ENCODE measurements at regions not wholly inside any gene's neighbourhood (a gene's known extent, or its start where the extent isn't known, plus 50 kb on each side); places are given as distances from the start of the nearest gene placed in this dataset.

DNA sequence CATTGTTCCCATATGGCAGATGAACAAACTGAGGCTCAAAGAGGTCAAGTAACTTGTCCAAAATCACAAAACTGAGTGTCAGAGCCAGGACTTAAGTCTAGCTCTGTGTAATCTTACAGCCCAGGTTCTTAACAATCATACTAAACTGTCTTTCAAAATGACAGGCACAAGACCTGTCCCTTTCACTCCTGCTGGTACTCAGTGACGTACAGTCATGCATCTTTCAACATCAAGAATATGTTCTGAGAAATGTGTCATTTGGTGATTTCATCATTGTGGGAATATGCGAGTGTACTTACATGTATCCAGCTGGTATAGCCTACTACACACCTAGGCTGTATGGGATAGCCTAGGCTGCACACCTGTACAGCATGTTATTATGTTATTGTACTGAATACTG is 646.8 kb upstream of the WWC1 start:
- no peak for DNase-seq (ENCODE audit: low read depth)

DNA sequence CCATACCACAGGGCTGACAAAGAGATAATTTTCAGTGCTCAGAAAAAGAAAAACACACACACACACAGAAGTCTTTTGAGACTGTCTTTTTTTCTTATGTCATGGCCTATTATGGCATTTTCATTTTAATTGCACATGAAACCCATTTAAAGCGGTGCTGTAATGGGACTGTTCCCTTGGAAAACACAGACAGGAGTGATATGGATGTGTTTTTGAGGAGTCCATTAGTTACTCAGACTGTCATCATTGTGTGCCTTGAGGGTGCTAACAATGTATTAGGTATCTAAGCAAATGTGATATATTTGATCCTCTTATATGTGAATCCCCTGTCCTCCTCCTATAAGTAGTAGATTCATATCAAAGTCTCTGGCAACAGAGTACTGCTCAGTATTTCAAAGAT is 642.0 kb upstream of the WWC1 start:
- no peak for DNase-seq (ENCODE audit: low read depth)

DNA sequence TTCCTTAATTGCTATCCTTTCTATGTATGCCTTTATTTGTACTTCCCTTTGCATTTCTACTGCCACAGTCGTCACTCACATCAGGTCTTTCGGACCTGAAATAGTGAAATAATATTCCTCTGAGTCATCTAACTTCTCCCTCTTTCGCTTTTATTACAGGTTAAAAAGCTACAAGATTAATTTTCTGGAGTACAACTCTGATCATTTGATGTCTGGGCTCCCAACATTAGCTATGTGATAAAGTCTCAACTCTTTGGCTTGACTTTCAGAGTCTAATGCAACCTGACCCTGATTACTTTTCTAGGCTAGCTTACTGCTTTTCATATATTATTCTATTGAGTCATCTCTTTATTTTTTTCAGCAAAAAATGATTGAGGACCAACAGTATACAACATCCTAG is 638.8 kb upstream of the WWC1 start:
- DNase-seq (ENCODE audit: low read depth), result no peak

DNA sequence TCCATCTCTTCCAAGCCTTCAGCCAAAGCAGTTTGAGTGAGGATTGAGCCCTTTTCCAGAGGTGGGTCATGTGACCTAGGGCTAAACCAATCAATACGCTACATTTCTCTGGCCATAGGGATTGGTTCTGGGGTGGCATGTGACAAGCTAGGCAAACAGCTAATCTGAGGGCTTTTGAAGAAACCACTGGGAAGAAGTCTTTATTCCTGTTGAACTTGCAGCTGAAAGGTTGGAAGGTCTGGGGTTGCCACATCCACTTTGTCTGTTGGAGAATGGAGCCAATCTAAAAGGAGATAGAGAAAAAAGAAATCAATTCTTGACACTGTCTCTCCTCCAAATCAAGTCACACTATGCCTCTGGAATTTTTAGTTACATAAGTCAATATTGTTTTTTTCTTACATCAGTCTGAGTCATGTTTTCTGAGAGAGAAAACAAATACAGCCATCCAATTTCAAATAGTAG is 637.8 kb upstream of the WWC1 start:
- DNase-seq (ENCODE audit: low read depth), result no peak

DNA sequence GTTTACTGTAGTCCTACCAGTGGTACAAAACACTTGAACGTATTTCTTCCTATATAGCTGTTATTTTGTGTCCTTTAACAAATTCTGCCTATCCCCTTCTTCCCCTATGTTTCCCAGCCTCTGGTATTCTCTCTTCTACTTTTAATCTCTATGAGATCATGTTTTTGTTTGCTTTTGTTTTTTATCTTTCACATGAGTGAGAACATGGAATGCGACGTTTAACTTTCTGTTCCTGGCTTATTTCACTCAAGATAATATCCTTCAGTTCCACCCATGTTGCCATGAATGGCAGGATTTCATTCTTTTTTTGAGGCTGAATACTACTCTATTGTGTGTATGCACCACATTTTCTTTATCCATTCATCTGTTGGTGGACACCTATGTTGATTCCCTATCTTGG is 634.4 kb upstream of the WWC1 start:
- DNase-seq (ENCODE audit: low read depth), result no peak

DNA sequence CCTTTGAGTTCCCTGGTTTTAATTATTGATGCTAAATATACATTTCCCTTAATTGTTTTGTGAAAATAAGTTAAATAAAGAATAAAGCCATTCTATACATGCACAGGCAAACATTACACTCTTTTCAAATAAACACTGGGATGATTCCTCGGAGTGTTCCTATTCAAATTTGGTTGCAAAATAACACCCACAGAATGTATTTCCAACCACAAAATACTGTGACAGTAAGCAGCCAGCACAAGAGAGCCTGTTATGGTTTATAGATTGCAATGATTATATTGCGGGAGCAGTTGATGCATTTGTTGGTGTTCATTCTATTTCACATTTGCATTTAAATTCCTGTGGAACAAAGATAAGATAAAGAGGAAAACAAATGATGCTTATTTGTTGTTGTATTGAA is 632.6 kb upstream of the WWC1 start:
- DNase-seq (ENCODE audit: low read depth), result no peak

DNA sequence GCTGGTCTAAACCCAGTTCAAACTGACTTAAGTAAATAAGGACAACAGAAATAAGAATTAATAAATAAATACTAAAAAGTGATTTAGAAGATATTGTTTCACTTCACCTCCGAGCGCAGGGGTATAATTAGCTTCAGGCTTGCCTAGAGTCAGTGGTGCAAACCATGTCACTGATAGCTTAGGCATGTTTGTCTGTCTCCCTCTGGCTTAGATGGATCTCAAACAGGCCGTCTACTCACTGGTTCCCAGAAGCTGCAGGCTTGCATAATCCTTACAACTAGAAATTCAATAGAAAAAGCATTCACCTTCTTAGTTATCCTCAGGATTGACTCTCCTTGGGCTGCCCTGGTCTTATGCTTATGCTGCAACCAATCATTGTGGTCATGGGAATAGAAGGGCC is 629.8 kb upstream of the WWC1 start:
- DNase-seq (ENCODE audit: low read depth), result no peak

DNA sequence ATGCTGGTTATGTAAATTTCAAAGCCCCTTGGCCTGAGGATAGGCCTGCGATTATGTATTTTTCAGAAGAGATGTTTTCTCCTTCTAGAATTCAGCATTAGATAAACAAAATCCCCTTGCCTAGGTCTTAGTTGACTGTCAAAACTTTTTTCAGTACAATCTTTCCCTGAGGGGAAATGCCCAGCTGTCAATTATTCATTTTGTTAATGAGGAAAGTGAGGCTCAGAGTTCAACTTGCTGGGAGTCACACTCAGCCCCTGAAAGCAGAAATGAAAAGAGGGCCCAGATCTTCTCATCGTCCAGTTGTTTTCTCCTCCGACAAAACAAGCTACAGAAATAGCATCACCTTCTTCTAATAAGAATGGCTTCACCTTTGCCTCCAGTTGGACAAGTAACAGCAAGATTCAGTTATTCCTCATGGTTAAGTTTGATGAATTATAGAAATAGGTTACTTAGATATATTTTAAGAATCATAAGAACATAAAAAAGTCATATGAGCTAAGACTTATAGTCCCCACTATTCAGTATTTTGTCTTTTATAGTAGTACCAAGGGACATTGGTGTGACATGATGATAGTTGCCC is 627.1 kb upstream of the WWC1 start:
- no peak for DNase-seq (ENCODE audit: low read depth)

DNA sequence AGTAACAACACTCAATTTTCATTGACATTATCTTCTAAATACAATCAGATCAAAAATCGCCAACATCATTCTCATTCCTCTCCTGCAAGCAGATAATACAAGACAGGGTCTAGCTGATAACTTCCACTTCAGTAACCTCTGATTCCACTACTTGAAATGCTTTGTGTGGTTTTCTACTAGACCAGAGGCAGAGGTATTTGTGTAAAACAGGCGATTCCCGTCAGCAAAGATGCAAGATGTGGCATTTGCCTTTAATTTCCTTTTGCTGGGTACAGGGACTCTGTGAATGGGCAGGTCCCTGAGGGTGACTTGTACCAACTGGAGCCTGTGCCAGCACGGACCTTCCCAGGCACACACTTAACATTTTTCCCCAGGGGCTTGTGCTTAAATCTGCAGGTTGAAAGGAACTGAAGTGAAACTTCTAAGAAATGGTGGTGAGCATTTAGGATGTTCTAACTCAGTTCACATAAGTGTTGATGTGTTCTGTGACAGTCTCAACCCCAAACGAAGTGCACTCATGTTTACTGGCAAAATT is 625.5 kb upstream of the WWC1 start:
- no peak for DNase-seq (ENCODE audit: low read depth)

DNA sequence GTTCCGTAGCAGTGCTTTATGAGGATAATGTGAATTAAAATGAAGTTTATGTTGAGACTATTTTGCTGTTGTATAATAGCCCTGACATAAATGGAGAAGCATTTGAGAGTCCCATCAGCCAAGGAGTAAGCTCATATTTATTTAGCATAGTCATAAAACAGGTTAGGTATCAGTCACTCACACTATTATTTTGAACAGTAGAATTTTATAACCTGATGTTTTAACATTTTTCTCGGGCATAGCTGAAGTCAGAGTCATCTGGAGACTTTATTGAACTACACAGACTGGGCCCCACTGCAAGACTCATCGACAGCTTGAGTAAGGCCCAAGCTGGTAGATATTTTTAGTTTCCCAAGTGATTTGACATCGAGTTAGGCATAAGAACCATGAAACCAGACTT is 620.3 kb upstream of the WWC1 start:
- no peak for DNase-seq (ENCODE audit: low read depth)

DNA sequence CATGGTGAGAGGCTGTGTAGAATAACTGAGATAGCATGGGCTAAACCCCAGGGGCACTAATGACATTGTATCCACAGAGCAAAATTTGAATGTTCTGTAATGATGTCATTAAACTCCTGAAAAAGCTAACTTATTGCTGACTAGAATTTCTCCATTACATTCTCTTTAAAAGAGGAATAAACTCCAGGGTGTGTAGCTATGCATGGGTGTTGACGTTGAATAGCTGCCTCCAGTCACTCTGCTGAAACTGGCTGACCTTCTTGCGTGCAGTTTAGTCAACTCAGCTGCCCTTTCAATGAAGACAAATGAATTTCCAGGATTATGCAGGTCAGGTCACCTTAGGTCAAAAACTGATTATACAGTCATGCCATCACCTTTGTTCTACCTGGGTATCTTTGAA is 617.5 kb upstream of the WWC1 start:
- DNase-seq (ENCODE audit: low read depth), result no peak

DNA sequence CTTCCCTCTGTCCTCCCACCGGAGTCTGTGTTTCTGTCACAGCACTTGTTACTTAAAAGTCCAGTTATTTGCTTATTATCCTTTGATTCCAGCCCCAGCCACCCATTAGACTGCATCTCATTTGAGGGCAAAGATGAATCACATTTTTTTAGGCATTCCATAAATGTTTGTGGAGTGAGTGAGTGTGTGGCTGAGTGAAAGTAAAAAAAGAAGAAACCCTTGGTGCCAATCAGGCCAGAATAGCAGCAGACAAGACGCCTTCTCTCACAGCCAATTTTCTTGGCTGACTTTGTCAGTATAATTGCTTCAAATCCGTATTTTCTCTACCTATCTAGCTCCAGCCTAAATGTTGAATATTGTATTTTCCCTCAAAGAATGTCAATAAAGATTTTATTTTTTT is 613.0 kb upstream of the WWC1 start:
- DNase-seq (ENCODE audit: low read depth), result no peak

DNA sequence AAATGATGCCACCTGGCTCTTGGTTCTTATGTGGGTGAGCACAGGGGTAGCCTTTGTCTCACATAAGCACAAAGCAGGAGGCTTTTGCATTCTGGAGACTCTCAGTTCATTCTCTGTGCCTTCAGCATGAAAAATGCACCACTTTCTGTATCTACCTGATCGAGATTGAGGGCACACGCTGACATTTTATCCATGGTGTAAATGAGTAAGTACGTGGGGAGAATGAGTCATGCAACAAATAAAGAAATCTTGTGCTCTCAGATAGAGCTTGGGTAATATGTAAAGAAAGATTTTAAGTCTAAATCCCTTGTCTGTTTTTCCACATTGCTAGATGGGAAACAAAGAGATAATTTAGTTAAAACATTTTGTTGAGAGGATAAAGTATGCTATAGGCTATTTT is 607.2 kb upstream of the WWC1 start:
- DNase-seq (ENCODE audit: low read depth), result no peak

DNA sequence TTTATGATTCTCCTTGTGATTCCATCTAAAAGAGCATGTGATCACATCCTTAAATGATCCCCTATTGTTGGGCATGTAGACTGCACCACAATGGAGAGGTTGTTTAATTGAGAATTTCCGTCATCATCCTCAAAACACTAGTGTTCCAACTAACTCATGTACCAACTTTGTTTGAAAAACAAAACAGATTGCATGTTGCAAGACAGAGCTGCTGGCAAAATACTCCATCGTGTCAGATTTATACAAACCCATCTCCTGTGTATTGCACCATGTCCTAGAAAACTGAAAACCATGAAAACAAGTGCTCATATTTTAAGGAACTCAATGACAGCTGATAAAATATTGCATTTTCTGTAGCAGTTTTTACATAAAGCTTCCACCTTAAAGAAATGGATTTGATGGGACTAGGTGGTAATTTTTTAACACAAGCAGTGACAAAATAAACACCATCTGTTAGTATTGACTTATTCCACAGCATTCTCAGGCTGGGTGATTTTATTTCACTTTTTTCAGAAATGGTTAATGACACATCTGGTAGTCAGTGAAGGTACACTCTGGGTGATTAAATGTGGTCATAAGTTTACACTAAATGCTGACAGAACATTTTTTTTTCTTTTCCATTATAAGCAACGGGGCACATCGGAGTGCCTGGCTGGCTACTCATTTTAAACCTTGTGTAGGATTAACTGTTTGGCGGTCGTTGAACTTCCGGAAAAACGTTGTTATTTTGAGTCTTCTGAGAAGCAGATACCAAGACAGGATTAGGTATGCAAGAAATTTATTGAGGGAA is 602.9 kb upstream of the WWC1 start:
- DNase-seq (ENCODE audit: low read depth), result no peak

DNA sequence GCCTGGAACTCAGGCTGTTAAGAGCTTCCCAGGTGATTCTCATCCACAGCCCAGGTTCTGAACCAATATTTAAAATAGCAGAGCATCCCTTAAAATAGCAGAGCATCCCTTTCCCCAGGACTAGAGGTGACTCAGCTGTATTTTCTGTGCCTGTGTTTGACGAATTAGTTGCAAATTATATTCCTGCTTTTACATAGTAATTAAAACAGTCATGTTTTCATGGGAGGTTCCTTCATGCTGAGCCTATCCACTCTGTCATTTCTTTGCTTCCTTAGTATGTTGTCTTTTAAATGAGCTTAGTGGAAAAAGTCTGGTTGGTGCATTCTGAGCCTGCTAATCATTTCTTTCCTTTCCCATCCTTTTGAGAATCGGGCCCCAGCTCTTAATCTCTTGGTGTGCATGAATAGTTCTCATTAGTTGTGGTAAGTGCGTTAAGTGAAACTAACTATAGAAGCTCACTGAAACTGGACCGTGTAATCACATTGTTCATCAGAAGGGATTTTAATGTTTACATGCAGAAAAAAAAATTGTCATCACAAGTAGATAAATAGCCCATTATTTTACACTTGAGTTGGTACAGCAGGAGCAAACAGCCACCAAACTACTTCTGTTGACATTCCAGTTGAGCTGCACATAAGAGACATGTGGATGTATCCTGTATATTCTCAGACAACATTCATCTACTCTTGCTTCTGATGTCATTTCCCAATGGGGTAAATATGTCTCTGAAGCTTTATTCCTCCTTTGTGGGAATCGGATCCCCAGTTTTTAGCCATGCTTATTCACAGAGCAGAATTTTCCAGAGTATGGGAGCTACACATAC is 596.9 kb upstream of the WWC1 start:
- no peak for DNase-seq (ENCODE audit: low read depth)

DNA sequence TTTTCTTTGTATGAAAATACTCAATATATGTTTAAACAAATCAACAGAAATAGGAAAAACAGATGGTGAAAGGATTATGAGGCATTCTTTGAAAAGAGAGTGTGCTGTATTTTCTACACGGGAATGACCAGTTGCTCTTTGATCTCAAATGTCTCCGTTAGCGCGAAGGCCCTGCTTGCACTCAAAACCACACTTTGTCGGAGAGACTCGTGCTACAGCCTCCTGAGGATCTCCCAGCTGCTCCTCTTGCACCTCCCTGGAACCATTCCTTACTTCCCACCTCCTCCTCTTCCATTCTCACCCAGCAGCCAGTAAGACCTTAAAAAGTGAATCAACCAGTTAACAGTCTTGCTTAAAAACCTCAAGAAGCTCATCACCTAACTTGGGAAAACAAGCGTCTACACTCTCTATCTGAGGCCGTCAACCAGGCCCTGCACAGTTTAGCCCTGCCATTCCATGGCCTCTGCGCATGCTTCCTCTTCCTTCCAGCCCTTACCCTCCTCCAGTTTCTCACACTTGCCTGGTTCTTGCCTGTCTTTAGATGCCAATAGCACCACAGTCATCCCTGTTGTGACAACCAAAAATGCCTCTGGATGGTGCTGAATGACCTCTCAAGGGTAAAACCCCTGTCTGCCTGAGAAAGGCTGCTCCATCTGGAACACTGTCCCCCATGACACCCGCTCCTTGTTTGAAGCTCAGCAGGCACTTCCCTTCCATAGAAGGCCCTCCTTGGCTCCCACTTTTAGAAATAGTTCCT is 594.7 kb upstream of the WWC1 start:
- no peak for DNase-seq (ENCODE audit: low read depth)

DNA sequence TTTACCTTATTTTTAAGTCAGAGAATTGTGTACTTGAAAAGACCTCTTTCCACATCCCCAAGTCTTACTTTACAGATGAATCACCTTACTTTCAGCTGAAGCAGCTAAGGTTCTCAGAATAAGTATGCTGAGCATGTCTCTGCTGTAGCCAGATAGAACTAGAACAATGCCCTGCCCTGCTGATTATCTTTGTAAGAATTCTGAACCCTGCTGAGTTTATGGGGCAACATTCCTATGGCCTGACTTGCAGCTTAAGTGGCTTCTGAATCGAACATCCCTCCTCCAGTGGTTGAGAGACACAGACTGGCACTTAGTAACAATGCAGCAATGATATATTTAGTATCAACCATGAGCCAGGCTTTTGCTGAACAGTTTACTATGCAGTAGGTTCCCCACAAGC is 592.0 kb upstream of the WWC1 start:
- no peak for DNase-seq (ENCODE audit: low read depth)

DNA sequence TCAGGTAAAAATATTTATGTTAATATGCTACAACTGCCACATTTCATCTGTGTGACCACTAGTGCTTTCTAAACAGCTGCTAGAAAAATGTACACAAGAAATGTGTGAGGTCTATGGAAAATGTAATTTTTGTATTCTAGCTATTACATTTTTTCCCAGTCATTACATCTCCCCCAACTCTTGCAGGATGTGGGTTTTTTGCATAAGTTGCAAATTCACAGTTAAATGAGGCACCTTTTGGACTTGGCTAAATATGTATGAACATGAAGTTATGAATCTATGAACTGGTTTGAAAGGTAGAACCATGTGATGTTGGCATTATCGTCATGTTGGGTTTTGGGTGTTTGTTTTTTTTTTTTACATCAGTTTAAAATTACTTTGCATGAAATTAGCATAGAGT is 590.4 kb upstream of the WWC1 start:
- DNase-seq (ENCODE audit: low read depth), result no peak

DNA sequence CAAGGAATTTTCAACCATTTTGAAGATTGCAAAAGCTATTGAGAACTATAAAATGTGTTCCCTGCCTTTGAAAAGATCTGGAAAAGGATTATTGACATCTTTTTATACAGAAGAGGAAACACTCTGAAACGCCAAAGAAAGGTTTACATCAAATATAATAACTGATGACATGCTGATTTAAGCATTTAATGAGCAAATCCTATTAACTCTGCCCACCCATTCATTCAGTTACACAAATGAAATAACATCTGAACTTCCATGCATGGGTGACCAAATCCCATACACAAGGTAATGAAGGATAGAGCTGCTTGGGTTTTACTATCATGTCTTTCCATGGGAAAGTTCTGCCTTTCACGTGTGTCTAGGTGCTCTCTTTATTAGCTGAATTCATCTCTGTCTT is 589.4 kb upstream of the WWC1 start:
- DNase-seq (ENCODE audit: low read depth), result no peak

DNA sequence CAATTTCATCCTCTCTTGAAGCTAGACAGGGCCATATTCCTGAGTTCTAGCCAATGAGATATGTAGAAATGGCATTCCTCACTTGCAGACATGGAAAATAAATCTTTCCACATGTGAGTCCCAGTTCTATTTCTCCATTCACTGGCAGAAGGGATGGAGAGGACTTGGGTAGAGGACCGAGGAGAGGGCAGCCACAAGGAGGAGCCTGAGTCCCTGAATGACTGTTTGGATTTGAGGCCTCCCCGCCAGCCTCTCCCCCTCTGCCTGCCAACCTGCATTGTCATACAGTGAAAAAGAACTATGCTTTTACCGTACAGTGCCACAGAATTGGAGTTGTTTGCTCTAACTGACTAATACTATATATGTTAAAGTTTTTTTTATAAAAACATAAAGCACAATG is 583.0 kb upstream of the WWC1 start:
- no peak for DNase-seq (ENCODE audit: low read depth)

DNA sequence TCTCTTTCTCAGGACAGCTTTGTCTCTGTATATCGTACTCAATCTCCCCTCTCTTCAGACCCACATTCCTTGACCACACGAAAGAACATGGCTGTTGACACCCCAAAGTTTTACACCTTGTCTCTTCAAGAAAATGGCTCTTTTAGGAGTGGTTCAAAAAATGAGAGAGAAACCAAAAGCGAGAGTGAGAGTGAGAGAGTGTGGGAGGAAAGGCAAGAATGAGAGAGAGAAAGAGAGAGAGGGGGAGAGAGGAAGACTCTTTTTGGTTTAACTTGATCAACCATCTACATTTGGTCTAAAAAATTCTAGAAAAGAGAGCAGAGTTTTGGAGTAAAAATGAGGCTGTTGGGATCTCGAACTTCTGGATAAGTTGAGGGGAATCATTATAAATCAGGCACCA is 581.8 kb upstream of the WWC1 start:
- no peak for DNase-seq (ENCODE audit: low read depth)

DNA sequence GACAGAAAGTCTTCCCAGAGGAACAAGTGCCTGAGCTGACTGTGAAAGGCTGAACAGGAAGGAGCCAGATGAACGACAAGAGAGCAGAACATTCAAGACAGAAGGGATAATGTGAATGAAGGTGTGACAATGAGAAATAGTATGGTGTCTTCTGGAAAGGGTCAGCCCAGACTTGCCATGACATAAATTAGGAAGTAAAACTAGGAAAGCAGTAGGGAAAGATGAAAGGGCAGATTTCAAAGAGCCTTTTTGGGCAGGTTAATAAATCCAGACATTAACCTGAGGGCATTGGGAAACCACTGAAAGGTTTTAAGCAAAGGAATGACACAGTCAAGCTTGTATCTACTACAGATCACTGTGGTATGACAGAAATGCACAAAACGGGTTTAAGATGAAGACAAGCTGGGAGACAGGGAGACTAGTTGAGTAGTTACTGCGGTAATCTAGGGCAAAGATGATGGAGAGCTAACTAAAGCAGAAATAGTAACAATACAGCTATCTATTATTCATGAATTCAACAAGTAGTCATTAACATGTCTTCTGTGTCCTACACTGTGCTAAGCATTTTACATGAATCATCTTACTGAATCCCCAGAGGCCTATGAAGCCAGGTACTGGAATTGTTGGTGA is 580.9 kb upstream of the WWC1 start:
- DNase-seq (ENCODE audit: low read depth), result no peak
